Glomerular endothelial cell (primary cell): ENCODE measurements at regions not wholly inside any gene's neighbourhood (a gene's known extent, or its start where the extent isn't known, plus 50 kb on each side); places are given as distances from the start of the nearest gene placed in this dataset.

ENCODE experiments used
- DNase-seq: peaks from one replicate; pipeline ENCODE4 v3.0.0-alpha.2; 2011; ENCODE audit warnings: low read depth, low spot score; ENCODE audit errors: extremely low read depth

DNA sequence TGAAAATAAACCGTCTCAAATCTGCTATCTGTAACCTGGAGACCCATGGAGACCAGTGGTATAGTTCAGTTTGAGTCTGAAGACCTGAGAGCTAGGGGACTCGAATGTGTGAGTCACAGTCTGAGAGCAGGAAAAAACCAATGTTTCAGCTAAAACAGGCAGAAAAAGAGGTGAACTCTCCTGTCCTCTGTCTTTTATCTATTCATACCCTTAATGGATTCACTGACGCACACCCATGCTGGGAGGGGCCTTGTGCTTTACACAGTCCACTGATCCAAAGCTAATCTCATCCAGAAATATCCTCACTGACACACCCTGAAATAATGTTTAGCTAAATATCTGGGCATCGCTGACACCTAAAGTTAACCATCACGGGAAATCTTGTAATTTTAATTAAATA lies 297.9 kb downstream of the GPM6A start:
- no peak for DNase-seq

- no peak for DNase-seq
Observed at GRCh38 chr4:175530655-175531054, 281.4 kb downstream of the GPM6A start.

- DNase-seq = peak; percentile 5
Observed at GRCh38 chr4:175531405-175532091, 280.5 kb downstream of the GPM6A start.

GRCh38 chr4:175536852-175537453 lies 275.1 kb downstream of the GPM6A start:
- DNase-seq = peak; percentile 47

- DNase-seq = no peak
Observed at GRCh38 chr4:175539498-175539897, 272.6 kb downstream of the GPM6A start.

- no peak for DNase-seq
Observed at GRCh38 chr4:175540151-175540550, 271.9 kb downstream of the GPM6A start.

- DNase-seq = no peak
Observed at GRCh38 chr4:175540732-175541131, 271.3 kb downstream of the GPM6A start.

- no peak for DNase-seq
Observed at GRCh38 chr4:175542786-175543185, 269.3 kb downstream of the GPM6A start.

DNA sequence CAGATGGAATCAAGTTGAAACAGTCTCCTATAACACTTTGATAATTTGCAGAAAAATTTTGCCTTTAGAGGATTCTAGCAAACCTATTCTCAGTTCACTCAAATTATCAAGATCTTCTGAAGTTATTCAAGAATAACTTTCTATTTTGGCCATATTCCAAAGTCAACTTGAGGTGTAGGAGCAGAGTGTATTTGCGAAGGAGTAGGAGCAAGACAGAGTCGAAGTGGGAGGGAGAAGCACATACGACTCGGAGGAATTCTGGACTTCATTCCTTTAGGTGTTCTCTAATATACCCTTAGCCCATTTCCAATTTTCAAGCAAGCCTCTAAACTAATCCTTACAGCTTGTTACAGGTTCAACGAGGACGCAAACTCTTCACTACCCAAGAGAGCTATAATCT lies 252.9 kb downstream of the GPM6A start:
- no peak for DNase-seq

- no peak for DNase-seq
Observed at GRCh38 chr4:175559526-175559925, 252.5 kb downstream of the GPM6A start.

- no peak for DNase-seq
Observed at GRCh38 chr4:175560604-175561003, 251.5 kb downstream of the GPM6A start.

- DNase-seq = no peak
Observed at GRCh38 chr4:175561696-175562095, 250.4 kb downstream of the GPM6A start.

GRCh38 chr4:175562111-175562510 lies 250.0 kb downstream of the GPM6A start:
- no peak for DNase-seq

- no peak for DNase-seq
Observed at GRCh38 chr4:175562542-175562941, 249.5 kb downstream of the GPM6A start.
